Neuronal stem cell (in vitro differentiated cells): ENCODE measurements at regions not wholly inside any gene's neighbourhood (a gene's known extent, or its start where the extent isn't known, plus 50 kb on each side); places are given as distances from the start of the nearest gene placed in this dataset.
"Not testable (repeated sequence)": the region's sequence is repeated elsewhere in the genome, so short reads cannot be mapped to it uniquely, and the experiment has no call there.

Experiments
- DNase-seq: peaks from one replicate; pipeline ENCODE4 v3.0.0-alpha.2; 2013; ENCODE audit warnings: low spot score
- H2AFZ ChIP-seq: one replicate; pipeline ENCODE4 v1.6.1; 2013; ENCODE audit warnings: mild to moderate bottlenecking, low read length, inconsistent platforms
- H2AK5ac ChIP-seq: 2 replicates; pipeline ENCODE4 v1.6.1; 2013; ENCODE audit warnings: low read depth, mild to moderate bottlenecking, inconsistent platforms, low read length, moderate library complexity, mixed read lengths
- H2BK120ac ChIP-seq: 2 replicates; pipeline ENCODE4 v1.6.1; 2013; ENCODE audit warnings: low read depth, mild to moderate bottlenecking, inconsistent platforms, low read length, moderate library complexity, mixed read lengths
- H2BK12ac ChIP-seq: one replicate; pipeline ENCODE4 v1.6.1; 2013; ENCODE audit warnings: low read length, inconsistent platforms
- H2BK15ac ChIP-seq: 2 replicates; pipeline ENCODE4 v1.6.1; 2013; ENCODE audit warnings: mild to moderate bottlenecking, low read length, inconsistent platforms, mixed read lengths
- H2BK5ac ChIP-seq: one replicate; pipeline ENCODE4 v1.6.1; 2013; ENCODE audit warnings: inconsistent platforms, mild to moderate bottlenecking, low read length, moderate library complexity
- H3K14ac ChIP-seq: one replicate; pipeline ENCODE4 v1.6.1; 2013; ENCODE audit warnings: low read length, inconsistent platforms
- H3K18ac ChIP-seq: 2 replicates; pipeline ENCODE4 v1.6.1; 2013; ENCODE audit warnings: low read length, inconsistent platforms
- H3K23ac ChIP-seq: 2 replicates; pipeline ENCODE4 v1.6.1; 2013; ENCODE audit warnings: low read depth, mild to moderate bottlenecking, mixed read lengths, low read length, inconsistent platforms; ENCODE audit not compliant: poor library complexity
- H3K27ac ChIP-seq: replicated peaks from 3 replicates; pipeline ENCODE4 v1.5.1; 2013; ENCODE audit warnings: low read length, inconsistent platforms
- H3K27me3 ChIP-seq, 3 experiments: 2 replicates each; pipeline ENCODE4 v1.6.1; 2013; ENCODE audit warnings: low read length in 3 of 3, mild to moderate bottlenecking in 2 of 3, inconsistent platforms in 1 of 3, low read depth in 1 of 3, mixed read lengths in 1 of 3, moderate library complexity in 1 of 3; ENCODE audit not compliant: control insufficient read depth in 3 of 3, insufficient read depth in 3 of 3
- H3K36me3 ChIP-seq, 2 donors: replicated peaks in 1 of 2; 2 replicates each; pipeline ENCODE4 v1.6.1; 2013; ENCODE audit warnings: low read length in 2 of 2; ENCODE audit not compliant: control insufficient read depth in 2 of 2, insufficient read depth in 2 of 2
- H3K4ac ChIP-seq: 2 replicates; pipeline ENCODE4 v1.6.1; 2013; ENCODE audit warnings: inconsistent platforms, mild to moderate bottlenecking, low read length, moderate library complexity
- H3K4me1 ChIP-seq, 2 donors: 1 replicate in 1 of 2; 2 replicates in 1 of 2; pipeline ENCODE4 v1.6.1; 2013; ENCODE audit warnings: low read length in 2 of 2, low read depth in 1 of 2; ENCODE audit not compliant: control insufficient read depth in 2 of 2, insufficient read depth in 1 of 2
- H3K4me2 ChIP-seq: one replicate; pipeline ENCODE4 v1.6.1; 2013; ENCODE audit warnings: mild to moderate bottlenecking, low read length, inconsistent platforms; ENCODE audit not compliant: insufficient read depth, poor library complexity, severe bottlenecking
- H3K4me3 ChIP-seq, 2 donors: 2 replicates each; pipeline ENCODE4 v1.5.1; 2013; ENCODE audit warnings: low read length in 2 of 2, mild to moderate bottlenecking in 2 of 2, inconsistent platforms in 1 of 2, moderate library complexity in 1 of 2
- H3K79me1 ChIP-seq: one replicate; pipeline ENCODE4 v1.6.1; 2013; ENCODE audit warnings: low read depth, mild to moderate bottlenecking, inconsistent platforms, low read length, moderate library complexity
- H3K9ac ChIP-seq: one replicate; pipeline ENCODE4 v1.6.1; 2013; ENCODE audit warnings: mild to moderate bottlenecking, low read depth, low read length, inconsistent platforms; ENCODE audit not compliant: poor library complexity
- H3K9me3 ChIP-seq, 2 donors: replicated peaks in 1 of 2; 2 replicates each; pipeline versions ENCODE3 to v1.6.1; 2013; ENCODE audit warnings: low read length in 2 of 2, mild to moderate bottlenecking in 2 of 2, inconsistent platforms in 1 of 2, low read depth in 1 of 2, mixed read lengths in 1 of 2, moderate library complexity in 1 of 2; ENCODE audit not compliant: control insufficient read depth in 2 of 2, insufficient read depth in 1 of 2
- H4K8ac ChIP-seq: one replicate; pipeline ENCODE4 v1.6.1; 2013; ENCODE audit warnings: low read depth, mild to moderate bottlenecking, inconsistent platforms, low read length, moderate library complexity
- H4K91ac ChIP-seq: one replicate; pipeline ENCODE4 v1.6.1; 2013; ENCODE audit warnings: low read length, low read depth, mild to moderate bottlenecking, inconsistent platforms; ENCODE audit not compliant: poor library complexity
- WGBS, 2 donors: extraction: QIAGEN DNeasy Blood & Tissue Kit; methylation state at CpG; one replicate each; pipeline ENCODE4 v1.1.7; 2013; ENCODE audit warnings: missing lambda C conversion rate in 2 of 2, mixed read lengths in 1 of 2; ENCODE audit not compliant: insufficient read length in 2 of 2, insufficient replicate concordance in 1 of 2; ENCODE audit errors: extremely low coverage in 2 of 2; 5-methylcytosine and 5-hydroxymethylcytosine counted together

GRCh38 chr12:65728848-65729793 is 95.2 kb upstream of the HMGA2 start:
- peak overlapping the region; percentile 86 for H3K4me2 ChIP-seq
- peak overlapping the region; percentile 93 for H2AFZ ChIP-seq
- H2BK12ac ChIP-seq, result peak overlapping the region; percentile 41
- peak overlapping the region; percentile 56 for H3K14ac ChIP-seq
- peaks cover under 1 to 3% of the 10 kb centered on the region in 2 donors for H3K9me3 ChIP-seq
- H3K9ac ChIP-seq, result peak overlapping the region; percentile 90
- WGBS, 2 donors, result no CpG with 5 or more reads among the region's 66 CpGs
- H2AK5ac ChIP-seq, result no peak overlapping the region
- H3K36me3 ChIP-seq, result no peaks in the 10 kb centered on the region
- peak overlapping the region; percentile 73 for H3K23ac ChIP-seq
- H3K79me1 ChIP-seq, result no peaks in the 10 kb centered on the region
- DNase-seq, result peak; percentile 18
- no peak overlapping the region for H3K4ac ChIP-seq
- peak overlapping the region; percentile 94 for H2BK15ac ChIP-seq
- peaks cover 0 to 7% of the 10 kb centered on the region in 2 donors for H3K4me1 ChIP-seq
- peaks cover 0 to 22% (median 11%) of the 10 kb centered on the region in 3 experiments for H3K27me3 ChIP-seq
- H3K4me3 ChIP-seq, result peak overlapping the region; percentile 45 to 72
- peak overlapping the region; percentile 82 for H2BK5ac ChIP-seq
- H3K18ac ChIP-seq, result peak overlapping the region; percentile 96
- no peak overlapping the region for H4K91ac ChIP-seq
- no peak overlapping the region for H3K27ac ChIP-seq
- H2BK120ac ChIP-seq, result peak overlapping the region; percentile 97
- peak overlapping the region; percentile 82 for H4K8ac ChIP-seq

GRCh38 chr12:65731771-65732170 is 92.5 kb upstream of the HMGA2 start:
- H2AK5ac ChIP-seq, result no peak overlapping the region

DNA sequence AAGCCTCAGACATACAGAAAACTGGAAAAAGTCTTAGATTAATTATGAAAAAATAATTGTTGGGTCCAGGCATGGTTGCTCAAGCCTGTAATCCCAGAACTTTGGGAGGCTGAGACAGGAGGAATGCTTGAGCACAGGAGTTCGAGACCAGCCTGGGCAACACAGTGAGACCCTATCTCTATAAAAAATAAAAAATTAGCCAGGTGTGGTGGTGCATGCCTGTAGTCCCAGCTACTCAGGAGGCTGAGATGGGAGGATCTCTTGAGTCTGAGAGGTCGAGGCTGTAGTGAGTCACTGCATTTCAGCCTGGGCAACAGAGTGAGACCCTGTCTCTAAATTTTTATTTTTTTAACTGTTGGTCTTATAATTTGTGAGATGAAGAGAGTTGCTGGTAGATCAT is 90.6 kb upstream of the HMGA2 start:
- DNase-seq, H3K9me3 ChIP-seq, H3K9ac ChIP-seq, H3K23ac ChIP-seq, H2AK5ac ChIP-seq, H3K4me1 ChIP-seq, H2BK5ac ChIP-seq, H3K4me3 ChIP-seq, H3K36me3 ChIP-seq, H3K27ac ChIP-seq, H3K4ac ChIP-seq, H3K4me2 ChIP-seq, H4K91ac ChIP-seq, H4K8ac ChIP-seq, H3K79me1 ChIP-seq, H3K14ac ChIP-seq, H2AFZ ChIP-seq, H3K18ac ChIP-seq, H2BK15ac ChIP-seq, H2BK120ac ChIP-seq, H2BK12ac ChIP-seq: not testable (repeated sequence)
- peaks cover 0 to 14% (median 9%) of the 10 kb centered on the region in 3 experiments for H3K27me3 ChIP-seq
- no CpG with 5 or more reads among the region's 2 CpGs for WGBS, 2 donors

More at GRCh38 chr12:65731771-65732170, 92.5 kb upstream of the HMGA2 start:
- Histone ChIP-seq H3K4ac (no peak overlapping the region), H3K14ac (no peak overlapping the region), H2BK12ac (no peak overlapping the region), H4K91ac (no peak overlapping the region), H3K4me3 (no peak overlapping the region), H3K4me2 (no peak overlapping the region), H2BK15ac (no peak overlapping the region), H2BK120ac (no peak overlapping the region), H4K8ac (no peak overlapping the region), H3K79me1 (no peaks in the 10 kb centered on the region), H3K18ac (no peak overlapping the region), H3K36me3 (no peaks in the 10 kb centered on the region), H2AFZ (no peak overlapping the region), H3K27me3 (peaks cover 0 to 22% (median 11%) of the 10 kb centered on the region in 3 experiments), H3K23ac (no peak overlapping the region), H2BK5ac (no peak overlapping the region), H3K27ac (no peak overlapping the region), H3K9me3 (peaks cover 3% of the 10 kb centered on the region in 2 donors), H3K4me1 (peaks cover 0 to 7% of the 10 kb centered on the region in 2 donors), H3K9ac (no peak overlapping the region)
- DNase-seq, result no peak
- WGBS, 2 donors, result no CpG with 5 or more reads among the region's 4 CpGs

DNA sequence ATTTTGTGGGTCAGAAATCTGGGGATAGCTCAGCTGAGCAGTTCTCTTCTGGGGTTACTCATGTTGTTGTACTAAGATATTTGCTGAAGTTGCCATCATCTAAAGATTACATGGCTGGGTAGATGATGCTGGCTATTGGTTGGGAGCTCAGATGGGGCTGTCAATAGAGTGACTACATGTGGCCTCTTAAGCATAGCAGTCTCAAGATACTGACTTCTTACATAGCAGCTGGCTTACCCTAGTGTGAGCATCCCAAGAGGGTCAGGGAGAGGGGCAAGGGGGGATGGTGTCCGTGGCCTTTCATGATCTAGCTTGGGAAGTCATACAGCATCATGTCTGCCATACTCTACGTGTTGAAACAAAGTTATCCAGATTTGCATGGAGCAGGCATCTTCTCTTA is 90.1 kb upstream of the HMGA2 start:
- peaks cover 0 to 1% of the 10 kb centered on the region in 2 donors for H3K4me1 ChIP-seq
- H3K9me3 ChIP-seq, result peaks cover 3% of the 10 kb centered on the region in 2 donors
- H2BK120ac ChIP-seq, result no peak overlapping the region
- H3K4ac ChIP-seq, result no peak overlapping the region
- H2BK5ac ChIP-seq, result no peak overlapping the region
- H4K91ac ChIP-seq, result no peak overlapping the region
- H2AK5ac ChIP-seq, result no peak overlapping the region
- H3K79me1 ChIP-seq, result no peaks in the 10 kb centered on the region
- H4K8ac ChIP-seq, result no peak overlapping the region
- no peak overlapping the region for H2BK15ac ChIP-seq
- H3K4me3 ChIP-seq, result no peak overlapping the region
- no peak overlapping the region for H3K23ac ChIP-seq
- DNase-seq, result no peak
- no peak overlapping the region for H2AFZ ChIP-seq
- no peaks in the 10 kb centered on the region for H3K36me3 ChIP-seq
- no peak overlapping the region for H3K9ac ChIP-seq
- no peak overlapping the region for H3K4me2 ChIP-seq
- peaks cover 0 to 10% (median 4%) of the 10 kb centered on the region in 3 experiments for H3K27me3 ChIP-seq
- WGBS, 2 donors, result no CpG with 5 or more reads among the region's 2 CpGs
- no peak overlapping the region for H2BK12ac ChIP-seq
- H3K27ac ChIP-seq, result no peak overlapping the region
- H3K18ac ChIP-seq, result no peak overlapping the region
- no peak overlapping the region for H3K14ac ChIP-seq
